ELR (cell line): ENCODE measurements at regions not wholly inside any gene's neighbourhood (a gene's known extent, or its start where the extent isn't known, plus 50 kb on each side); places are given as distances from the start of the nearest gene placed in this dataset.

Source experiments
- DNase-seq: peaks from one replicate; pipeline ENCODE4 v3.0.0-alpha.2; 2015; ENCODE audit warnings: low read depth

DNA sequence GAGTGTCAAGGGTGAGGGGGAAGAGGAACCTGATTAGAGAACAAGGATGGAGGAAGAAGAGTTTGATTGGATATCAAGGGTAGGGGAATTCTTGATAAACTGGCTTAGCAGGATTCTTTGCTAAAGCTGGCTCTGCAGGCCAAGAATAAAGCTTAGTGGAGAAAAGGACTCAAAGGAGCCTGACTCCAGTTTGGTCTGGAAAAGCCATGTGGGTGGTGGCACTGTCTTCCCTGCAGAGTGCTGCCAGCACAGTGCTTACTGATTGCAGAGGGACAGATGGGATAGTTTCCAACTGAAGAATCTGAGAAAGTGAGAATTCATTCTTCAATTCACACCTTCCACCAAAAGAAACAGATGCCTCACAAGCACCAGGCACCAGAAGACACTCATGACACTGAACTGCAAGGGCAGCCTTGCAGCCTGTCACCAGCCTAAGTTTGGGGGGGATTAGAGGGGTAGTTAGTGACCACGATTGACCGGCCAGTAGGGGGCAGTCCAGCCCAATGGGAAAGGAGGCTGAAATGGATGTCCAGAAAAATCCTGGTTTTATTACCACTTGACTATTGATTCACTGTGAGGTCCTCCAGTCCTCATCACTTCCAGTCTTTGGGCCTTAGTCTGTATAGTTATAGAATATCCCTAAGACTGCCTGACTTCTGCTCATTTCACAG, 334.5 kb downstream of the SMAD2 start:
- DNase-seq: peak; percentile 23

DNA sequence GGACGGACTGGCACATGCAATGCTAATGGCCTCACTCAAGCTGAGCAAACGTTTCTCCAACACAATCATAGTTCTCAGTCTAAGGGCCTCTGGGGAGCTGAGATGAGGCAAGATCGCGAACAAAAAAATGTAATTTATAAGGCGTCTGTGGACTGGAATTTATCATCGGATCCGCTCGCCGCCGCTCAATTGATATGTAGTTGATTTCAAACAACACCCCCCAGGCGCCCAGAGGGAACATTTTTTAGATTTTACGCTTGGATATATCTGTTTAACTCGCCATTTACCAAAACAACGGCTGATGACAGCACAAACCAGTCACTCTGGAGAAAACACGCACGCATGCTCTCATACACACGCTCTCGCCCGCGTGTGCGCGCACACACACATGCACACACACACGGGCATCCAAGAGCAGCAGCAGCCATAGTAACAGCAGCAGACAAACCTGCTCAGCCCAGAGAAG, 335.8 kb downstream of the SMAD2 start:
- no peak for DNase-seq

DNA sequence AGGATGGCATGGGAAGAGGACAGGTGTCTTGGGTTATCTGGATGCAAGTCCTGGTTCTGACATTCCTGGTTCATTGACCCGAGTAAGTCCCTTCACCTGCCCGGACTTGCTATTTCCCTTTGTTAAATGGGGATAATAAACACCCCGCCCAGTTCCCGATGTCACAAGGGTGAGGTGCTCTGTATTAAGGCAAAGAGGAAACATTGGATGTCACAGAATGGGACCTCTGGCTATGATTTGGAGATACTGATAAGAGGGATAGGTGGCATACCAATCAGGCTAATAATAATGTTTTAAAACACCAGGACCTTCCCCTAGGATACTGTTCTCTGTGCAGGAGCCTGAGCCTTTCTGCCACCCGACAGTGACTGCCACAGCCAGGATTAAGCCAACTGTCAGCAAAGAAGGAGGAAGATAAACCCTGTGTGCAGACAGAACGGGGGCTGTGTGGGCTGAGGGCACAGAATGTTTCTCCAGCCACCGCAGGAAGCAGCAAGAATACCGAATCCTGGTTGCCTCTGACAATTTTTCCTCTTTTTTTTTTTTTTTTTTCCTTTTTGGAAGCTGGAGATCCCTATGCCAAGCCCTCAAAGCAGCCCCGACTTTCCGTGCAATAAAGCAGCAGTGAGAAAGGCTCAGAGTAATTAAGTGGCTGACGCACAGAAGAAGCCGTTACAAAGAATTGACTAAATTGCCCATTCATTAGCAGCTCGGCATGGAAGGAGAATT, 336.6 kb downstream of the SMAD2 start:
- no peak for DNase-seq

DNA sequence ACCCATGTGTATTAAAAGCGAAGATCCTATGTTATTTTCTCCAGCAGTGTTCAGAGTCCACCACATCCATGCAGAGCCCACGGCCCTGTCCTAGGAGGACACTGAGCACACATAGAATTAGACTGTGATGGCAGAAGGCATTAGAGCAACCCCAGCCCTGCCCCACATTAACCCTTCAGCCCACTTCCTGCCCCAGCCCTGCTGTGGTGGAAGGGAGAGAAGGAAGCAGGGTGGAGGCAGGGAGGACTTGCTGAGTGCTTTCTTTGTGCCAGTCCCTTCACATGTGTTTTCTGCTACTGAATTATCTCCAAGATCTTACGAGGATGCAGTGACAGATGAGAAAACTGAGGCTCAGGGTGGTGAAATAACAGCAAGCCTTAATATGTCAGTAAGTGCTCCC, 339.0 kb downstream of the SMAD2 start:
- no peak for DNase-seq

DNA sequence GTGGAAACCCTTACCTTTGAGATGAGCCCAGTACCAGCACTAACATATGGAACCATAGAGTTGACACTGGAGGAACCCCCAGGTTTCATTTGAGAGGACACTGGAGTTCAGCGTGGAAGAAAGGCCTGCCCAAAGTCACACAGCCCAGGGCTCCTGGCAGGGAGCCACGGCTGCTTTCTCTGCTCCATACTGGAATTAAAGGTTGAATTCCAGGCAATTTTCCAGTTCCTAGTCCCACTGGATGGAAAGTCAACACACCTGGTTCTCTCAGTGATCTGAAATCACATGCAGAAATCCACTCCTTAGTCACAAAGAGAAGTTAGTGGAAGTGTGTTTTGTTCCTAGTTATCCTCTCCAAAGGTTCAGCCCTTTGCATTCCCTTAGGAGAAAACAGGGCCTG, 336.1 kb upstream of the SKOR2 start:
- no peak for DNase-seq

DNA sequence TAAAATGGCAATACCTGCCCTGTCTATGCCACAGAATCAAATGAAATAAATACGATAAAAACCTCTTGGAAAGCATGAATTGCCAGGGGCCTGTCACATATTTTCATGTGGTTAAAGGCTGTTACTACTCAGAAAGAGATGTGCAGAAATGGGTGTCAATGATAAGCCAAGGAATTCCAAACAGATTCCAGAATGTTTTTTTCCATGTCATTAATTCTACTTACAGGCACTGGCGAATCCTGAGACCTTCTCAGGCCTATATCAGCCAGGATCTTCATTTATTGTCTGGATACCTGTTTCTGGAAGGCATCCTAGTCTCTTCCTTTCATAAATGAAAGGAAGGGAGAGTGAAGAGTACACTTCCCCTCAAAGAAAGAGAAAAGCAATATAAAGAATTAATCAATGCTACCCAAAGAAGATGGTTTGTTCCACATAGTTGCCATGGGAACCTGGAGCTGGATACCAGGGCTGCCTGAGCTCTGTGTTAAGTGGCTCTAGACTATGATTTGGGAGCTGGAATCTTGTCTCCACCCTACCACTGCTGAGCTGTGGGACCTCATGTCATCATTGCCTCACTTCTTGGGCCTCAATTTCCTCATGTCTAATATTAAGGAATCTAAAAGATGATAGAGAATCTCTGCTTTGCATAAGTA, 335.1 kb upstream of the SKOR2 start:
- no peak for DNase-seq

DNA sequence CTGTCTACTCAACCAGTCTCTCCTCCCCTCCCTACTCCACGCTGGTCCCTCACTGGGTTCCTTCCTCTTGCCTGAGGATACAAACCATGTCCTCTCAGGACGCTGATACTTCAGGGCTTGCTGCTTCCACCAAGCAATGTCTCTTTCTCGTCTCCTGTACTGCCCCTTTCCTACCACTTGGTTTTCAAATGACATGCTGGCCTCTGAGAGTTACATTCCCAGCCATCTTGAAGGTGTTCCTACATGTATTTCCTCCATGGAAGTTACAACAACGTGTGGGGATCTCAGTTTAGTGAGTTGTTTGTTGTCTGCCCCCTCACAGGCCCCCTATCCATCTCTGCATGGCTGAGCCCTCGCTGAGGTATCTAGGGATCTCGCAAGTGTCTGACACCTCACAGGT, 334.5 kb upstream of the SKOR2 start:
- no peak for DNase-seq

DNA sequence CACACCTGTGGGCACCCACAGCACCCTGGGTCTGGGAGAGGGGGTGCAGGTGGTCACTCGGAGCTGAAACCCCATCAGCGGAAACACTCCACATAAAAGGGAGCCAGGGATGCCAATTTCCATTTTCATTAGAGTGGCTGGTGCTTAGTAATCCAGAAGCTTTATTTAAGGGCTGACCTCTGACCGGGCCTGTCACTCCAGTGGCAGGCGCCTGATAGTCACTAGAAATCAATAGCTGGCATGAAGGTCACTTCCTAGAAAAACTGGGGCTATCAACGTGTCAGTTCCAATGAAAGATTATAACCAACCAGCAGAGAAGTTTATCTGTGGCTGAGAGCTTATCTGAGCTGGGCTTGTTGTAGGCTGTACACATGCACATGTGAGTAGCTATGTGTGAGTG, 333.7 kb upstream of the SKOR2 start:
- DNase-seq: no peak

DNA sequence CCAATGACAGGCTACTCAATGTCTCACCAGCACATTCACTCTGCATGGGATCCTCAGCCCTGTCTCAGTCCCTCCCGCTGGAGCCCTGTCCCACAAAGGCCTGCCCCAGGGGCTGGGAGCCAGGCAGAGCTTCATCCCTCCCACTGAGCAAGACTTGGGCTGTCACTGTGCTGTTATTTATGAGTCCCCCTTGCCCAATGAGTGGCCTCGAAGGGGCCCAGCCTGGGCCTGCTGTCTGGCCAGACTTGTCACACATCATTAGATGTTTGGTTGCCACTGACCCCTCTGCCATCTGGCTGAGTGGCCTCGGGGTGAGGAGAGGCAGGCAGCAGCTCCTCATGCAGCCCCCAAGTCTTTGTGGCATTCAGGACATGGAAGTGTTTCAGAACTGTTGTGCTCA, 330.6 kb upstream of the SKOR2 start:
- no peak for DNase-seq

DNA sequence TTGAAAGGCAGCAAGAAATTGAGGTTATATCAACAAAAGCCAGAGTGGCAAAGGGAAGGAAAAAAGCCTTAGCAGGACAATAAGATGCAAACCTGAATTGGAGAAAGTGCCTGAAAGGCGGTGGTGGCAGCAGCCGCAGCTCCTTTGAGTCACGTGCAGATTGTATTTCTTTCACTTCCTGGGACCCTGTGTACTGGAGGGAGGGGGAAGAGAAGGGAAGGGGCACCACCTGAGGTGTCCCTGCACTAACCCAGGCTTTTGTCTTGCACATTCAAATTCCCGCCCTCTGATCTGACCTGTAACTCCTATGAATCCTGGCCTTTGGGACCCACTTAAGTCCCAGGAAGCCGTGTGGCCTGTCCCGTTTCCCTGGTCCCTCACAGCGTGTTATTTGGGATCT, 326.1 kb upstream of the SKOR2 start:
- no peak for DNase-seq

DNA sequence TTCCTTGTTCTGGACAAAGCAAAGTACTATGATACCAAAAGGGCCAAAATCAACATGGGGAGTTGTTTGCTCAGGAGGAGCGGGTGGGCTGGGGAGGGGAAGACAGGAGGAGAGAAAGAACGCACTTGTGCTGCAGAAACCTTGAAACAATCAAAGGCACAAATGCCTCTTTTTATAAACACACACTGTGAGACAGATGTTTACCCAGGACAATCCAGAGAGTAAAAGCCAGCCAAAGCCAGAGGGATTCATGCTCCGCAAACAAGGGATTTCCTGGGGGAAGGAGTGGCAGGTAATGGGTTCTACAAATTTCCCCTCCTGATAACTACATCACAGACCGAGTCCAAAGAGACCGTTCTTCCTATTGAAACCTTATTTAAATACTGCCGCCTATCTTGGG, 323.5 kb upstream of the SKOR2 start:
- no peak for DNase-seq

DNA sequence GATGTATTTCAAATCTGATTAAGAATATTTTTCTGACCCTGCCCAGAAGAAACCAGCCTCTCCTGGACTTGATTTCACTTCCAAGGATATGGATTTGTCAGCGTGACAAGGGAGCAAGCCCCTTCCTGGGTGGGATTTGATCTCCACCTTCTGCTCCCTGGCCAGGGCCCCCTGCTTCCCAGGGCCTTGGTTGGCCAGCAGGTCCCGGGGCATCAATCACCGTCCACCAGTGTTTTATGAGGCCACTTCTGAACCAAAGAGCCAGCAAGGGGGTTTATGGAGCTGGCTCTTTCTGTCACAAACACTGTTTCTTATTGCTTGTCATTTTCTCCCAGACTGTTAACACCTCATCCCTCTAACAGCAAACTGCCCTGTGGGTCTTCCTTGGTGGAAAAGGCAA, 320.5 kb upstream of the SKOR2 start:
- DNase-seq: no peak

DNA sequence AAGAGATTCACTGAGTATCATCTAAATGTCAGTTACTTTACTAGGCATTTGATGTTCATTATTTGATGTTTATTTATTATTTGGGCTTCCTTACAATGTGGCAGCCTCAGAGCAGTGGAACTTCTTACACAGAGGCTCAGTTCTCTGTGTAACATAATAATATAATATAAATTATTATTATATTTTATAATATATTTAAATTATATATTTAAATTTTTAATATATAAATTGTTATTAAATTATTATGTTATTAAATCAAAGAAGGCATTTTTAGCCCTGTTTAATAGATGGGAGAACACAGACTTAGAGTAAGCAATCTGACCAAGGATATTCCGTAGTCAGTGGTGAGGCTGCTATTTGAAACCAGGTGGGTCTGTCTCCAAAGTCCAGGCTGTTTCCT, 315.3 kb upstream of the SKOR2 start:
- DNase-seq: no peak

DNA sequence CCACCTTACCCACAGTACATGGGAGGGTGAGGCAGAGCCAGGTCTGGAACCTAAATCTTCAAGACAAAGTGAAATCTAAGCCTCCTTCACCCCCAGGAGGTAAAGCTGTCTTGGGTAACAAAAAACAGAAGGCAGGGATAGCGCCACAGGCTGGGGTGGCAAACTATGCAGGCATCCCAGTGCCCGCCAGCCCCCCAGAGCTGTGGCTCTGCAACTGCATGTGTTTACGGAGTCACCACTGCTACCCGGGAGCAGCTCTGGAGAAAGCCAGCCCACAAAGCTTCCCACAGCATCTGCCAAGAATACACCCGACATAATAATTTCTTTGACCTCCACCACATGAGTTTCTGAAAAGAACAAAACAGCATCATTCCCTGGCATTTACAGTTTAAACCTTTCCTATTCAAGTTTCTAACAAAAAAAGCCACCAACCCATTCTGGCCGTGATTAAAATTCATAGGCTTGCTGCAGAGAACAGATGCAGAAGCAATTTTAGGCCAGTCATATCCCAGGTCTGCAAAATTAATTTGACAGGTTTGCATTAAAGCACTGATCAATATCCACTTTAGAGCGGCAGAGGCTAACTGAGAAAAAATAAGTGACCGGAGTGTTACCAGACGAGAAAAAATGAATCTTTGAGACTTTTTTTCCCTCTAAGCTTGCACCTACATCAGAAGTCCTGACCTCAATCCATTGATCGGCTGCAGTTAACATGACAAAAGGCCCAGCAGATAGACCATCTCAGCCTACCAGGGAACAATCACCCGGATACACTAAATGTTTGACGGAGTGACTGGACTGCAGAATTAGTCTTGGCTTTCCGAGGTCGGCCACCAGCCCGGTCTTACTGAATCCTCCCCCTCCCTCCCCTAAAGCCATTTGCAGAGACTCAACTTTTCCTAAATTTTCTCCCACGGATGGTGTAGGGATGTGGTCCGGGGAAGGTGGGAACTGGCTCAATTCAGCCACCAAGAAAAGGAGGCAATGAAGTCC, 309.6 kb upstream of the SKOR2 start:
- DNase-seq: no peak

DNA sequence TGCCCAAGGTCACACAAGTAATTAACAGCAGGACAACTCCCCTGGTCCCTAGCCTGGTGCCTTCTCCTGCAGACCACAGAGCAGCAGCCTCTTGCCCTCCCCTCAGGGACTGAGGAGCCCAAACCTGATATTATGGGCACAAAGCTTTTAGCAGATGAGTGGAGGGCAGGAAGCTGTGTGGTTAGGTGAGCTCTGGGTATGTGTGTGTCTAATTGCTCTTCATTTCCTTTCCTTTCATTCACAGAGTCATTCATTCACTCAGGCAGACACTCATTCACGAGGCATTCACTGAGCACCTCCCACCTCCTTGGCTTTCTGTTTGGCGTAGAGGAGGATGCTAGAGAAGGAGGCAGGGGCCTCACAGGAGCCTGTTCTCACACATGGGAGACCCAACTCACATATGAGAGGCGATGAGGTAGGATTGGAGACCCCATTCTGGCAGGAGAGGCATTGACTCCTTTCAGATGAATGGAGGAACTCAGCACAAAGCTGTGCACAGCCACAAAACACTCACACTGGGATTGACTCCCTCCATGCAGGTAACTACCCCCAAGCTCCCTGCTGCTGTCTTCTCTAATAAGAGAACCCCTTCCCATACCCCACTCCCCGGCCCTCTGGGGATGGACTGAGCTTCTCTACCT, 306.8 kb upstream of the SKOR2 start:
- DNase-seq: peak; percentile 2

DNA sequence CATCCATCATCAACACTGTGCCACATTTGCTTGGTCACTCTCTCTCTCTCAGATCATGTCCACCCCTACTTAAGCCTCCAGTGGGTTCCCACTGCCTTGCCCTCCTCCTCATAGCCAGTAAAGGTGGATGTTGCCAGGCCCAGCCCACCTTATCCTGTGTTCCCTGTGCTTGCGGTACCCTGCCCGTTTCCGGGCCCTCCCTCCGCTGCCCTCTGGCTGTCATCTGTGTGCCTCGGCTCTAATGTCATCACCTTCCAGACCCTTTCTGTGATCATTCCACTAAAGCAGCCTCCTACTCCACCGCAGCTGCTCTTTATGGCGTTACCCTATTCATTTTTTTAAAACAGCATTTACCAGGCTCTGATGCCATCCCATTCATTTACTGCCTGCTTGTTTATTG, 305.7 kb upstream of the SKOR2 start:
- no peak for DNase-seq

DNA sequence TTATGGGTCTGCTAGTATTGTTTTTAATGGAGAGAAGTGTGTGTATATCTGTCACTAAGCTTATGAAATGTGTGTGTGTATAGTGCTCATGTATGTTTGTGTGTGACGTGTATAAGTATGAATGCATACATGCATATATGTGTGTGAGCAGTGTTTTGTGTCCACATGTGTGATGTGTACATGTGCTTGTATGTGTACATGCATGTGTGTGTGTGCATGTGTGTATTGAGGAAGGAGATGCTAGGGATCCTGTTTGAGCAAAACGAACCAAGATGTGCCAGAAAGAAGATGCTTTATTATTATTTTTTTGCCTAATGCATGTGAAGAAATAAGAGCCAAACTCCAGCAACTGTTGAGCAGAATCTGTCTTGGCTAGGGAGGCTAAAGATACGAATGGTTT, 301.3 kb upstream of the SKOR2 start:
- DNase-seq: no peak

DNA sequence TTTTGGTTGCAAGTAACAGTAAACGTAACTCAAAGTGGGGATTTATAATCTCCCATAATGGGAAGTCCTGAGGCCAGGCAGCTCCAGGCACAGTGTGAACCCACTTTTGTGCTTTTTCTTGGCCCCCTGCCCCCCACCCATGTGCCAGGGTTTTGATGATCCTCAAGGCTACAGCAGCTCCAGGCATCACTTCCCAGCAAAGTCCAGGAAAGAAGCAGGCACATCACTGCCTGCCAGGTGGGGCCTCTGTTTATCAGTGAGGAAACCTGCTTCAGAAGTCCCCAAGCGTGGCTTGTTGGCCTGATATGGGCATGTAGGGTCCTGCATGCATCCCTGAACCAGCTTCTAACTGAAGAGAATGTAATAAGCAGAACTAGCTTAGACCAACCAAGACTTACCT, 299.2 kb upstream of the SKOR2 start:
- no peak for DNase-seq

DNA sequence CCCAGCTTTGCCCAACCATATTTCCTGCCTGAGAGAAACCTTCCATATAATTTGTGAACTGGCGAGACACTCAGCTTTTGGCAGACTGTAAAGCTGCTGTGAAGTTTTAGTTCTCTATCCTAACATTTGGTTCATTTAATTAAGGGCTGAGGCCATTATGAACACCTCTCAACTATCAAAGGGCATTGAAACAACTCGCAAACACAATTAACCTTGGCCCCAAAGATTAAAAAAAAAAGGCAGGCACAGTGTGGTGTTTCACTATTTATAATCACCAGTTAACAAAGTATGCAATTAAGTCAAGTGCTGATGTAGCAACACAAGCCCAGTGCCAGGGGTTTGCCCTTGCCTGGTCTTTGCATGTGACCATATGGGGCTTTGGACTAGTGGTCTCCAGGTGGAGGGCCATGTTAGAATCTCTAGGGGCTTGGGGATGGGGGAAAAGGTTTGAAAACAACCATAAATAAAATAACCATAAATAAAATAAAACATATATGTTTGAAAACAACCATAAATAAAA, 297.6 kb upstream of the SKOR2 start:
- DNase-seq: no peak

DNA sequence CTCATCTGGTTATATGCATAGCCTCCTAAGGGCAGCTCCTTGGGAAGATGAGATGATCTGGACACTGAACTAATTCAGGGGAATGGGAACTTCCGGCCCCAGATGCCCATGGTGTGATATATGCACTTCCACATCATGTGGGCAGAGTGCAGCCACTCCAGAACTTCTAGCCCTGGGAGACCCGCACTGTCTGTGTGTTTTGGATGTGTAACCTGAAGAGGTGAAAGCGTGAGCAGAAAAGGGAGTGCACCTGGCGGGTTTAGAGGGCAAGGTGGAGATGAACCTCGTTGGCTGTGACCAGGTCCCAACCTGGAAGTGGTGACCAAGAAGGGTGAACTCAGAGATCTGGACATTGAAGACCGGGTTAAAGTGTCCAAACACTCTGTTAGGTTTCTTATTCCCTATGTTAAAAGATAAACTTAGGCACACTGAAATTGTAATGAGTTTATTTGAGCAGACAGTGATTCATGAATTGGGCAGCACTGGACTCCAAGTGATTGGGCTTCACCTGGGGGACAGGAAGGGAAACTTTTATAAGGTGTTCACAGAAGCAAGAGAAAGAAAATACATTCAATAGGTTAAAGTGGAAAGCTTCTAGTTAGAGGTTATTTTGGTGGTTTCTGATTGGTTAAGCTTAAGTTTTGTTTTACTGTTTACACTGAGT, 296.2 kb upstream of the SKOR2 start:
- DNase-seq: no peak

DNA sequence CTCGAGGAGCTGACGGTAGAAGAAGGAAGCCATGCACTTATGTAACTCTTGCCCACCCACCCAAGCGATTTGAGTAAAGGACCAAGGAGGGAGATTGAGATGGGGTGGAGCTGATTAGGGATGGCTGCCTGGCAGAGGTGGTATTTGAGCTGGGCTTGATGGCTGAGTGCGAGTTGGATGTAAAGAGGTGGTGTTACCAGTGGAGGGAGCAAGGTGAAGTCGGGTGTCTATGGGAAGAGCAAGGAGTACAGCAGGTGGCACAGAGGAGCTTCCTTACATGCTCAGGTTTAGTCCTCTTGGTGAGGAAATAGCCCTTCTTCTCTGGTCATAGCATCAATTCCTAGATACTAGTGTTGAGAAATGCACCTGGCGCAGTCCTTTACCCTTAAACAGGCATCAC, 294.2 kb upstream of the SKOR2 start:
- DNase-seq: peak; percentile 6
